Endometrium (tissue), 2 donors: ENCODE measurements at regions not wholly inside any gene's neighbourhood (a gene's known extent, or its start where the extent isn't known, plus 50 kb on each side); places are given as distances from the start of the nearest gene placed in this dataset.

ENCODE experiments used
- FAIRE-seq: peaks from 2 replicates; lab custom pipeline; 2012; peaks lifted over from hg19 to GRCh38; lab: Jason Lieb, UNC
- donor health status: control.
- donor health status: control.

GRCh38 chr7:132072873-132073272 is 503.4 kb downstream of the PLXNA4 start:
- no peak for FAIRE-seq

GRCh38 chr7:132072165-132072564 is 504.1 kb downstream of the PLXNA4 start:
- FAIRE-seq = no peak

- no peak for FAIRE-seq
Observed at GRCh38 chr7:132069306-132069705, 507.0 kb downstream of the PLXNA4 start.

GRCh38 chr7:132066761-132067171 is 509.5 kb downstream of the PLXNA4 start:
- FAIRE-seq = no peak

GRCh38 chr7:132065989-132066603 is 509.7 kb upstream of the PODXL start:
- FAIRE-seq = no peak

- no peak for FAIRE-seq
Observed at GRCh38 chr7:132065193-132065988, 509.0 kb upstream of the PODXL start.

- no peak for FAIRE-seq
Observed at GRCh38 chr7:132063800-132064199, 507.4 kb upstream of the PODXL start.

GRCh38 chr7:132061937-132062336 is 505.5 kb upstream of the PODXL start:
- FAIRE-seq = no peak

- no peak for FAIRE-seq
Observed at GRCh38 chr7:132059141-132059540, 502.7 kb upstream of the PODXL start.

- no peak for FAIRE-seq
Observed at GRCh38 chr7:132055336-132056120, 499.1 kb upstream of the PODXL start.

- FAIRE-seq = no peak
Observed at GRCh38 chr7:132053871-132054270, 497.4 kb upstream of the PODXL start.

GRCh38 chr7:132051311-132051710 is 494.9 kb upstream of the PODXL start:
- FAIRE-seq = no peak

GRCh38 chr7:132049462-132050304 is 493.3 kb upstream of the PODXL start:
- FAIRE-seq = no peak

GRCh38 chr7:132045481-132045980 is 489.1 kb upstream of the PODXL start:
- FAIRE-seq = no peak

GRCh38 chr7:132045002-132045401 is 488.6 kb upstream of the PODXL start:
- no peak for FAIRE-seq

GRCh38 chr7:132044247-132044646 is 487.8 kb upstream of the PODXL start:
- no peak for FAIRE-seq

GRCh38 chr7:132041108-132041507 is 484.7 kb upstream of the PODXL start:
- no peak for FAIRE-seq

GRCh38 chr7:132035517-132036362 is 479.3 kb upstream of the PODXL start:
- FAIRE-seq = no peak

GRCh38 chr7:132034748-132035416 is 478.5 kb upstream of the PODXL start:
- FAIRE-seq = no peak

- no peak for FAIRE-seq
Observed at GRCh38 chr7:132030883-132031282, 474.5 kb upstream of the PODXL start.
